Hematopoietic multipotent progenitor cell treated with erythropoietin and hydrocortisone succinate and interleukin-3 and kit ligand, for 8 days (in vitro differentiated cells): ENCODE measurements at regions not wholly inside any gene's neighbourhood (a gene's known extent, or its start where the extent isn't known, plus 50 kb on each side); places are given as distances from the start of the nearest gene placed in this dataset.
"Not testable (repeated sequence)": the region's sequence is repeated elsewhere in the genome, so short reads cannot be mapped to it uniquely, and the experiment has no call there.

Source experiments
- DNase-seq: peaks from one replicate; pipeline ENCODE4 v3.0.0-alpha.2; 2015

DNA sequence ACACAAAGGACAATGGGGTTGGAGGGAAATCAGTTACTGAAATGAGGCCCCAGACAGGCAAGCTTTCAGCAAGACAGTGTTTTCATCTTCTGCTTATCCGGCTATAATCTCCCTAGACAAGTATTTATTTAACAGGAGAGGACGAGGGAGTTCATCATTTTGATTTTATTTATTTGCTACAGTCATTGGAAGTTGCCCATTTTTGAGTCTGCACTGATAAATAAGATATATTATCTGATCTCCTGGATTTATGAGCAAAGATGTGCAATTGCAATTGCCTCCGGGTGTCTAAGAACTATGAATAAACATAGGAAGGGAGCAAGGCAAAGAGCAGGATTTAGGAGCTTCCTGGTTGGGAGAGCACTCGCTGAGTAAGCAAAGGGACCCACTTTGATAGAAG lies 263.2 kb upstream of the EDA2R start:
- no peak for DNase-seq

DNA sequence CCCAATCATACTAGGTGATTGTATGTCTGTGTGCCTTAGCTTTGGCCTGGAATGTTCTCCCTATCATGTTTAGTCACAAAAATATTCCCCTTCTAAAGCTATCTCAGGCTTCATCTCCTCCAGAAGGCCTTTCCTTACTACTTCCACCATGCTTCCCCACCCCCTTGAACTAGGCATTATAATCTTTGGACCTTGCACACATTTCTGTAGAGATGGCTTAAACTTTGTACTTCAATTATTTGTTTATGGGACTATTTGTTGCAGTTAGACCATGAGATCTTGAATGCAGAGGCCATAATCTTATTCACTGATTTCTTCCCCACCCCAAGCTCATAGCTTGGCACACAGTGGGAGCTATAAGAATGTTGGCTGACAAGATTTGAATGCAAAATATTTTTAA lies 262.0 kb upstream of the EDA2R start:
- no peak for DNase-seq

DNA sequence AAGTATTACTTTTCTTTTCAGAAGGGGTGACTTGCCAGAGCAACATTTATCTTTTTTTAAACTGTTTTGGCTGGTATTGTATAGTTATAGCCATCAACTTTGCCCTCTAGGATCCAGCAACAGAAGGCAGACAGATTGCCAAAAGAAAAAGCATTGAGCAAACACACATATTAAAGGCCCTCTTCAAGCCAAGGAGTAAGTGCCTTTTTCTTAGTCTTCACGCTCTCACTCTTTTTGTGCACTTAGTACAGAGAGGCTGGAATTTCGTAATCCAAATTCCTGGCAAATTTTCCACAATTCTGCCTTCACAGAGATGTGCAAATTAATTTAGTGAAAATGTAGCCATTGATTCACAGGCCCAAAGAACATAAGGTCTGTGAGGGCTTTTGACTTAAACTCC lies 253.1 kb upstream of the EDA2R start:
- no peak for DNase-seq

DNA sequence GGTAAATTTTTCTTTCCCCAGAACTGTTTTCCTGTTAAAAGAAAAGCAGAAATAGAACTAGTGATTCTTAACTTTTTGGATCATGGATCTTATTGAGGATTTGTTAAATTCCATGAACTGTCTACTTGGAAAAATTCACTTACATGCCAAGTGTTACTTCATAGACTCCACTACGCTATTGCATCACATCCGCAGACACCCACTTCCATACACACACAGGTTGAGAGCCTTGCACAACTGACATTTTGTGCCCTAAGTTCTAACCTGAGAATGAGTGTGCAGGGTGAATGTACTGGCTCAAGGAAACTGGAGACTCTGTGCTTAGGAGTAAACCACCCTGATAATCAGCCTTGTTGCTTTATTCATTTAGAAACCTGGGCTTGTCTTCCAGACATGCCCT lies 250.5 kb upstream of the EDA2R start:
- no peak for DNase-seq

GRCh38 chrX:66882101-66882500 lies 243.2 kb upstream of the EDA2R start:
- DNase-seq: no peak

- DNase-seq: no peak
These were observed 237.9 kb upstream of the EDA2R start for GRCh38 chrX:66876776-66877175.

GRCh38 chrX:66872771-66873170 lies 233.9 kb upstream of the EDA2R start:
- DNase-seq: no peak

GRCh38 chrX:66863721-66864120 lies 224.8 kb upstream of the EDA2R start:
- DNase-seq: no peak

DNA sequence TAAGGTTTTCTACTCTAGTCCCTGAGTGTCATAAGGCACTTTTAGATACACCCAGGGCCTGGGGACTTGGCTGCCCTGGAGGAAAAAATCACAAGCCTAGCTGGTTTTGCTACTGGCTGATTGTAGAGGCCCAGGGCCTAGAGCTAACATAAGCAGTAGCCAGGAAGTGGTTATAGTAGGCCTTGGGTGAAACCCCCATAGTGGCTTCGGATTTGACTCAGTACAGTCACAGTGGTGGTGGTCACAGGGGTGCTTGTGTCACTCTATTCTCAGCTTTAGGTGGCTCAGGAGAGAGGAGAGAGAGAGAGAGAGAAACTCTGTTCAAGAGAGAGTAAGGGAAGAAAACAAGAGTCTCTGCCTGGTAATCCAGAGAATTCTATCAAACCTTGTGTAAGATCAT lies 194.5 kb upstream of the EDA2R start:
- DNase-seq: no peak

DNA sequence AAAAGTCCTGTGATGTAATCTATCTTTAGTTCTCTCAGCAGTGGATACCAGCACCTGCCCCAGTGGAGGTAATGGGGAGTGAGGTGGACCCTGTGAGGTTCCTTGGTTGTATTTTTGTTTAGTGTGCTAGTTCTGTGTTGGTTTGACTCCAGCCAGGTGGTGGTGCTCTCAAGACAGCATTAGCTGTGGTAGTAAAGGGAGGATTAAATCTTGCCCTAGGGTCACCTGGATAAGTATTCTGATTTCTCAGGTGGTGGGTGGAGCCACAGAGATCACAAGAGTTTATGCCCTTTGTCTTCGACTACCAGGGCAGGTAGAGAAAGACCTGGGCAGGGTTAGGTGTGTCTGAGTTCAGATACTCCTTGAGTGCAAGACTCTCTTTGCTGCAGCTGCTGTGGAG lies 176.3 kb upstream of the EDA2R start:
- no peak for DNase-seq

DNA sequence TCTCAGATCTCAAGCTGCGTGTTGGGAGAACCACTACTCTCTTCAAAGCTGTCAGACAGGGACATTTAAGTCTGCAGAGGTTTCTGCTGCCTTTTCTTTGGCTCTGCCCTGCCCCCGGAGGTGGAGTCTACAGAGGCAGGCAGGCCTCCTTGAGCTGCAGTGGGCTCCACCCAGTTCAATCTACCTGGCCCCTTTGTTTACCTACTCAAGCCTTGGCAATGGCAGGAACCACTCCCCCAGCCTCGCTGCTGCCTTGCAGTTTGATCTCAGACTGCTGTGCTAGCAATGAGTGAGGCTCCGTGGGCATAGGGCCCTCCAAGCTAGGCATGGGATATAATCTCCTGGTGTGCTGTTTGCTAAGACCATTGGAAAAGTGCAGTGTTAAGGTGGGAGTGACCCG lies 155.6 kb upstream of the EDA2R start:
- DNase-seq: not testable (repeated sequence)

- DNase-seq: no peak
These were observed 127.4 kb upstream of the EDA2R start for GRCh38 chrX:66766318-66766717.

GRCh38 chrX:66760651-66761050 lies 121.8 kb upstream of the EDA2R start:
- DNase-seq: no peak

GRCh38 chrX:66756717-66757116 lies 117.8 kb upstream of the EDA2R start:
- no peak for DNase-seq

- DNase-seq: peak; percentile 1
These were observed 112.4 kb upstream of the EDA2R start for GRCh38 chrX:66751136-66751782.

DNA sequence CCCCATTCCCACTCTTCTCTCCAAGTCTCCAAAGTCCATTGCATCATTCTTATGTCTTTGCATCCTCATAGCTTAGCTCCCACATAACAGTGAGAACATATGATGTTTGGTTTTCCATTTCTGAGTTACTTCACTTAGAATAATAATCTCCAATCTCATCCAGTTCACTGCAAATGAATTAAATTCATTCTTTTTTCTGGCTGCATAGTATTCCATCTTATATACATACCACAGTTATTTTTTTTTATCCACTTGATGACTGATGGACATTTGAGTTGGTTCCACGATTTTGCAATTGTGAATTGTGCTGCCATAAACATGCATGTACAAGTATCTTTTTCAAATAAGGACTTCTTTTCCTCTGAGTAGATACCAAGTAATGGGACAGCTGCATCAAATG lies 105.6 kb upstream of the EDA2R start:
- not testable (repeated sequence) for DNase-seq

GRCh38 chrX:66731398-66731797 lies 92.5 kb upstream of the EDA2R start:
- DNase-seq: peak; percentile 54

- peak; percentile 68 for DNase-seq
These were observed 90.0 kb upstream of the EDA2R start for GRCh38 chrX:66728818-66729271.

DNA sequence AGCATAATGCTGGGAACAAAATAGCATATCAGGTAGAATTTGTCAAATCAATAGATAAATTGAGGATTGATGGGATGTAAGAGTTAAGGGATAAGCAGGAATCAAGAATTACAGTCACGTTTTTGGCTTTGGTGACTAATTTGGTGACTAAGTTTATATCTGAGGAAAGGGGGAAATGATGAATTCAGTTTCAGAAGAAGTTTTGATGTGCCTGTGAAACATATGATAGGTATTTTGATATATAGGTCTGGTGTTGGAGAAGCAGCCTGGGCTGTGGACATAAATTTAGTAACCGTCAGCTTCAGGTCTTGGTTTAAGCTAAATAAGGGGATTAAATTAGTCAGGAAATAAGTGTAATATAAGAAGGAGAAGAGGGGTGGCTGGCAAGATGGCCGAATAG lies 79.0 kb upstream of the EDA2R start:
- no peak for DNase-seq

- no peak for DNase-seq
These were observed 59.7 kb upstream of the EDA2R start for GRCh38 chrX:66698273-66699204.

GRCh38 chrX:66692512-66692911 lies 53.6 kb upstream of the EDA2R start:
- DNase-seq: not testable (repeated sequence)
